ENCODE measurements at regions not wholly inside any gene's neighbourhood (a gene's known extent, or its start where the extent isn't known, plus 50 kb on each side); places are given as distances from the start of the nearest gene placed in this dataset.

DNA sequence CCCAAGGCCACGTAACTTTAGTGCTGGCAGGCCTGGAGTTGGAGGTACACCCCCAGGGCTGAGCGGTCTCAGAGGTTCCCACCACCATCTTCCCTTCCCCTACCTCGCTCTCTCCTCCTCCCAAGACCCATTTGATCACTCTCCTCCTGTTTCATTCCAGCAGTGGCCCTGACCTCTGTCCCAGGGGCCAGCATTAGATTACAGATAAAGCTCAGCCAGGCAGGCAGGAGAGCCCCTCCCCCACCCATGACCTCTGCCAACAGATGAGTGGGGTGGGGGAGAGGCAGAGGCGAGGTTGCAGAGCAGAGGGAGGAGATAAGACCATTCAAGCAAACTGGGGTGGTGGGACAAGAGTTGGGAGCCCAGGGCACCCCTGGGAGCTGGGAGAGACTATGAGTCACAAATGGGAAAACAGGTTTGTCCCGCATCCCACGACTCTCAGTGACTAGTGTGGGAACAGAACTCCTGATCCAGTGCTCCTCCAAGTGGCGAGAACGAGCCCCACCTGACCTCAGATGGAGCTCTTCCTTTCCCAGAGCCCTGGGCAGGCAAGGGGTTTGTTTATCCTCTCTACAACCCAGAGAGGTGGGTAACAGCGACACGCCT, 367.9 kb downstream of the MN1 start:
- TF ChIP-seq, protein P1, sequence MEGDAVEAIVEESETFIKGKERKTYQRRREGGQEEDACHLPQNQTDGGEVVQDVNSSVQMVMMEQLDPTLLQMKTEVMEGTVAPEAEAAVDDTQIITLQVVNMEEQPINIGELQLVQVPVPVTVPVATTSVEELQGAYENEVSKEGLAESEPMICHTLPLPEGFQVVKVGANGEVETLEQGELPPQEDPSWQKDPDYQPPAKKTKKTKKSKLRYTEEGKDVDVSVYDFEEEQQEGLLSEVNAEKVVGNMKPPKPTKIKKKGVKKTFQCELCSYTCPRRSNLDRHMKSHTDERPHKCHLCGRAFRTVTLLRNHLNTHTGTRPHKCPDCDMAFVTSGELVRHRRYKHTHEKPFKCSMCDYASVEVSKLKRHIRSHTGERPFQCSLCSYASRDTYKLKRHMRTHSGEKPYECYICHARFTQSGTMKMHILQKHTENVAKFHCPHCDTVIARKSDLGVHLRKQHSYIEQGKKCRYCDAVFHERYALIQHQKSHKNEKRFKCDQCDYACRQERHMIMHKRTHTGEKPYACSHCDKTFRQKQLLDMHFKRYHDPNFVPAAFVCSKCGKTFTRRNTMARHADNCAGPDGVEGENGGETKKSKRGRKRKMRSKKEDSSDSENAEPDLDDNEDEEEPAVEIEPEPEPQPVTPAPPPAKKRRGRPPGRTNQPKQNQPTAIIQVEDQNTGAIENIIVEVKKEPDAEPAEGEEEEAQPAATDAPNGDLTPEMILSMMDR (IDR thresholded peaks at IDR 0.05; ENCODE audit: insufficient read depth, low read depth, low read length) = no peak
- DNase-seq (ENCODE audit: low read depth) = no peak
- no peak overlapping the region for H3K4me3 ChIP-seq (ENCODE audit: low read depth, low read length)

DNA sequence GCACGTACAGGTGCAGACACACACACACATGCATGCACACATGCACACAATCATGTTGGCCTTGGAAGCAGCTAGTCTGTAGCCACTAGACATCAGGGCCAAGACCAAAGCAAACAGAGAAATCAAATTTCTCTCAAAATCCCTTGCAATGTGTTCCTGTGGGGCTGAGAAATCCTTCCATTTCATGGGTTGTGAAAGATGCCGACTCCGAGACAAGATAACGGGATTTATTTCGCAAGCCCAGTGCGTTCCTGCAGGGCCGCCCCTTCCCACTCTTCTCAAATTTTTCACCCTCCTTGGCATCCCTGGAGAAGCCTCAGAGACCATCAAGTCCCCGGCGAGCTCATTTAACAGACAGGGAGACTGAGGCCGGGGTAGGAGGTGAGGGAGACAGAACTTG, 366.7 kb downstream of the MN1 start:
- TF ChIP-seq, protein P1 (IDR thresholded peaks at IDR 0.05; ENCODE audit: insufficient read depth, low read depth, low read length) = no peak
- no peak overlapping the region for H3K4me3 ChIP-seq (ENCODE audit: low read depth, low read length)
- peak; percentile 33 for DNase-seq (ENCODE audit: low read depth)

DNA sequence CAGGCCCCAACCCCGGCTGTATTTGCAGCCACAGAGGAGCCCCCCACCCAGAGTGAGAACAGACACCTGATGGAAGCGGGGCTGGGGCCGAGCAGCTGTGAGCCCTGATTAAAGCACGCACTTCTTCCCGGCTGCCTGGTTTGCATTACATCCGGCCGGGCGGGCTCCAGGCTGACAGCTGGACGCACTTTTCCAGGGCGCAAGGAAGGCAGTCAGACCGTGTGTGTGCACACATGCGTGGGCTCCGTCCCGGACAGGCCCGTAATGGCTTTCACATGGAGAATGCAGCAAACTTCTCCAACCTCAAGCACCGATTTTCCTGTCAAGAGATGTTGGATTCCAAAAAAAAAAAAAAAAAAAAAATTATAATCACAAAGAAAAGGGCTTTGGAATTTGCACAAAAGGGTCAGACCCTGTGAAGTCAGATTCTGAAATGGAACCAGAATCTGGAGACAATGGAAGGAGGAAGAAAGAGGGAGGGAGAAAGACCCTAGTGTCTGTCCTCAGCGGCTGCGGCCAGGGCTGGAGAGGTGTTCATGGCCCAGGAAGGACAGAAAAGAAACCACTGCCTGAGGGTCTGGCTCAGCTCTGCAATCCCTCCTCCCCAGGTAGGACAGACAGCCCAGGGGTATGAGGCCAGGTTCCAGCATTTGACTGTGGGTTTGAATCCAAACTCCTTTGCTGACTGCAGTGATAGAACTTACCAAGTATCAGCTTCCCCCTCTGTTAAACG, 365.5 kb downstream of the MN1 start:
- DNase-seq (ENCODE audit: low read depth) = peak; percentile 47
- no peak overlapping the region for H3K4me3 ChIP-seq (ENCODE audit: low read depth, low read length)
- TF ChIP-seq, protein P1 (IDR thresholded peaks at IDR 0.05; ENCODE audit: insufficient read depth, low read depth, low read length) = no peak

DNA sequence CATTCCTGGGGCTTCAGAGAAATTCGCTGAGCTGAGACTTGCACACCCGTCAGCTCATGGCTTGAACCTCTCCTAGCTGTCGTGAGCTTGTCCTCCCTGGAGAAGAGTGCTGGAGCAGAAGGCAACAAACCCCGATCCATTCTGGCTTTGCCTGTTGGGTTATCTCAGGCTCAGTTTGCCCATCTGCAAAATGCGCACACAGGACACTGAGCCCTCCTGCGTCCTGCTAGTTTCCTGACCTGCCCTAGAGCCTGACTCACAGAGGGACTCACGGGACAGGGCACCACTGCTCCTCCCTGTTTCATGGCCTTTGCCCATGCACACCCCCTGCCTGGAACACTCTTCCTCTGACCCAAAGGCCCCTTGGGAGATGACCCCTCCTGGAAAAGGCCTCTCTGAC, 365.0 kb downstream of the MN1 start:
- TF ChIP-seq, protein P1 (IDR thresholded peaks at IDR 0.05; ENCODE audit: insufficient read depth, low read depth, low read length) = no peak
- DNase-seq (ENCODE audit: low read depth) = no peak
- no peak overlapping the region for H3K4me3 ChIP-seq (ENCODE audit: low read depth, low read length)

DNA sequence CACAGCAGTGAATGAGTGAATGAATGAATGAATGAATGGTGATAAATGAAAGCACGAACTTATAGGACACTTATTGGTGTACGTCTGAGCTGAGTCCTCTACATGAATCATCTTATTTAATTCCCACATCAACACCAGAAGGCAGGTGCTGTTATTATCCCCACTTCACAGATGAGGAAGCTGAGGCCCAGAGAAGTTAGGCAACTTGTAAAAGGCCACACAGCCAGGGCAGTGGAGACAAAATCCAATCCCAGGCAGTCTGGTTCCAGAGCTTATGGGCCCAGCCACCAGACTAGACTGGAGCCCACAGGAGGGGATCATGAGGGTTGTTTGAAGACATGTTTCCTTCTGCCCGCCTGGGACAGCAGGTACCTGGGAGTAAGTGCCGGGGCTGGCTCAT, 364.0 kb downstream of the MN1 start:
- TF ChIP-seq, protein P1 (IDR thresholded peaks at IDR 0.05; ENCODE audit: insufficient read depth, low read depth, low read length) = no peak
- no peak overlapping the region for H3K4me3 ChIP-seq (ENCODE audit: low read depth, low read length)
- no peak for DNase-seq (ENCODE audit: low read depth)

DNA sequence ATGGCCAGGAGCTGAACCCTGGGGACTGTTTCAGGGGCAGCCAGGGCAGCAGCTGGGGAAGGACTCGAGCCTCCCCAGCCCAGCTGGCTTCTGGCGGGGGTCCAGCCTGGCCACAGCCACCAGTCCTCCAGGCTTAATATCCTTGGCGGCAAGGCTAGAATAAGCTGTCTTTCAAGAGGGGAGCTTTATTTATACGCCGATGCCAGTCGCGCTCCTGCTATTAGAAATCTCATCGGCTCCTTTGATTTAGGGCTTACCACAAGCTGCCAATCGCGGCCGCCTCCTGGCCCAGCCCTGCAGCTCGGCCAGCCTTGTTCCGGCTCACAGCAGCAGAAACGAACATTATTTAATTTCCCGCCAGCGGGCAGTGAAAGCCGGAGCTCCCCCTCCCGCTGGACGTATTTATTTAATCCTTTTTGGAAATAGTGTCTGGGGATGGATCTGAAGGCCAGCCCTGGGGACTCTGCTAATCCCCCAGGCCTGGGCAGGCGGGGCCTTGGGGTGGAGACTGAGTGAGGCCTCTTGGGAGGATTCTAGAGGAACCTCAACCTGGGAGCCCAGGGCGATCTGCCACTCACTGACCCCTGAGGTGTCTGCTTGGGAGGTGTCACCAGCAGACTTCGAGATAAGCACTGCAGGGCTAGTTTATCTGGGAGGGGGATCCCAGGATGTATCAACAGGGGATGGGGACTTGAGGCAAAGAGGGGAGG, 363.1 kb downstream of the MN1 start:
- TF ChIP-seq, protein P1 (IDR thresholded peaks at IDR 0.05; ENCODE audit: insufficient read depth, low read depth, low read length) = no peak
- H3K4me3 ChIP-seq (ENCODE audit: low read depth, low read length) = no peak overlapping the region
- DNase-seq (ENCODE audit: low read depth) = no peak

All from fibroblast of villous mesenchyme (primary cell).